ENCODE measurements at regions not wholly inside any gene's neighbourhood (a gene's known extent, or its start where the extent isn't known, plus 50 kb on each side); places are given as distances from the start of the nearest gene placed in this dataset.

GRCh38 chr11:98589967-98590366 lies 430.8 kb upstream of the CNTN5 start:
- H3K9me3 ChIP-seq: peaks cover 0 to 8% (median 0%) of the 10 kb centered on the region in 4 donors
- no peaks in the 10 kb centered on the region for H3K36me3 ChIP-seq
- no peak overlapping the region for H3K27ac ChIP-seq
- 43 to 78% methylated on average over 5 of the region's 5 CpGs for WGBS, 2 donors
- no peaks in the 10 kb centered on the region for H3K27me3 ChIP-seq
- TF ChIP-seq, protein P1, sequence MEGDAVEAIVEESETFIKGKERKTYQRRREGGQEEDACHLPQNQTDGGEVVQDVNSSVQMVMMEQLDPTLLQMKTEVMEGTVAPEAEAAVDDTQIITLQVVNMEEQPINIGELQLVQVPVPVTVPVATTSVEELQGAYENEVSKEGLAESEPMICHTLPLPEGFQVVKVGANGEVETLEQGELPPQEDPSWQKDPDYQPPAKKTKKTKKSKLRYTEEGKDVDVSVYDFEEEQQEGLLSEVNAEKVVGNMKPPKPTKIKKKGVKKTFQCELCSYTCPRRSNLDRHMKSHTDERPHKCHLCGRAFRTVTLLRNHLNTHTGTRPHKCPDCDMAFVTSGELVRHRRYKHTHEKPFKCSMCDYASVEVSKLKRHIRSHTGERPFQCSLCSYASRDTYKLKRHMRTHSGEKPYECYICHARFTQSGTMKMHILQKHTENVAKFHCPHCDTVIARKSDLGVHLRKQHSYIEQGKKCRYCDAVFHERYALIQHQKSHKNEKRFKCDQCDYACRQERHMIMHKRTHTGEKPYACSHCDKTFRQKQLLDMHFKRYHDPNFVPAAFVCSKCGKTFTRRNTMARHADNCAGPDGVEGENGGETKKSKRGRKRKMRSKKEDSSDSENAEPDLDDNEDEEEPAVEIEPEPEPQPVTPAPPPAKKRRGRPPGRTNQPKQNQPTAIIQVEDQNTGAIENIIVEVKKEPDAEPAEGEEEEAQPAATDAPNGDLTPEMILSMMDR (IDR thresholded peaks at IDR 0.05): no peak
- no peak for TF ChIP-seq POLR2AphosphoS5 (IDR thresholded peaks at IDR 0.05)
- no peak for TF ChIP-seq EP300 (IDR thresholded peaks at IDR 0.05)
- no peak for TF ChIP-seq POLR2A (IDR thresholded peaks at IDR 0.05)
- no peaks in the 10 kb centered on the region for H3K4me1 ChIP-seq
- intact Hi-C loops (cut with DNase I): no loop called here
- no peak overlapping the region for H3K4me3 ChIP-seq
- no peak for DNase-seq

- no peaks in the 10 kb centered on the region for H3K4me1 ChIP-seq
- no peak overlapping the region for H3K27ac ChIP-seq
- no peaks in the 10 kb centered on the region for H3K27me3 ChIP-seq
- no peak for DNase-seq
- H3K4me3 ChIP-seq: no peak overlapping the region
- intact Hi-C loops (cut with DNase I): no loop called here
- no peak for TF ChIP-seq POLR2AphosphoS5 (IDR thresholded peaks at IDR 0.05)
- no peak for TF ChIP-seq EP300 (IDR thresholded peaks at IDR 0.05)
- TF ChIP-seq POLR2A (IDR thresholded peaks at IDR 0.05): no peak
- TF ChIP-seq, protein P1 (IDR thresholded peaks at IDR 0.05): no peak
- no peaks in the 10 kb centered on the region for H3K36me3 ChIP-seq
- no peaks in the 10 kb centered on the region for H3K9me3 ChIP-seq
- WGBS, 2 donors: 64 to 77% methylated on average over 3 of the region's 3 CpGs
These were observed 420.6 kb upstream of the CNTN5 start for GRCh38 chr11:98600103-98600502.

DNA sequence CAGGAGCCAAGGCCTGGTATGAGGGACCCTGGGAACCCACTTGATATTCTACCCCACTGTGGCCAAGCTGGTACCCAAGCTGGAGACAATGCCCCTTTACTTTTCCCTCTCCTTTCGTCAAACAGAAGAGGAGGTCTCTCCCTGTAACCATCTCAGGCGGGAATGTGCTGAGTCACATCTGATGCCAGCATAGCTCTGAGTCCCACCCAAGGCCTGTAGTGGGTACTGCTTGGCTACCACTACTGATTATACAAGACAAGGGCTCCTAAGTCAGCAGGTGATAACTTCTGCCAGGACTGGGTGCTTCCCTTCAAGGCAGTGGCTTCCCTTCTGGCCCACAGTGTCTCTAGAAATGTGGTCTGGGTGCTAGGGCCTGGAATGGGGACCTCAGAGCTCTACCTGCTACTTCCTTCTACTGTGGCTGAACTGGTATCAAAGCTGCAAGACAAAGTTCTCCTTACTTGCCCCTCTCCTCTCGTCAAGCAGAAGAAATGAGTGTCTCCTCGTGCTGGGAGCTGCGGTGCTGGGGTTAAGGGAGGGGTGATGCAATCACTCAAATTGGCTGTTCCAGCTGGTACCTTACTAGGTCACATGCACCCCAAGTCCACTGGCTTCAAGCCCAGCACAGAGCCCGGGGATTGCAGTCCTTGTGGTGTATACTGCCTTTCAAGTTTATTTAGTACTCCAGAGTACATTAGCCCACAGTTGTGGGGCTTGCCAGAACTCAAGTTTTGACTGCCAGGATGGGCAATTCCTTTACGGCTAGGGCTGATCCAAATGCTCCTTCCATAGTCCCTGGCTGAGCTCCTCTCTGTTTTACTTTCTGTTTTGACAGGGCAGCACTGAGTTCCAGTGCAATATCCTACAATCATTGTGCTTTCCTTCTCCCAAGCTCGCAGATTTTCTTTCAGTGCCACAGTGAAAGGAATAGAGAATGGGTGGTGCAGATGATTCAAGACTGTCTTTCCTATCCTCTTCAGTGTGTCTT lies 419.7 kb upstream of the CNTN5 start:
- DNase-seq: peak; percentile 78
- Histone ChIP-seq H3K4me1 (no peaks in the 10 kb centered on the region), H3K9me3 (no peaks in the 10 kb centered on the region), H3K4me3 (no peak overlapping the region), H3K27me3 (no peaks in the 10 kb centered on the region), H3K36me3 (no peaks in the 10 kb centered on the region), H3K27ac (no peak overlapping the region)
- TF ChIP-seq EP300 (IDR thresholded peaks at IDR 0.05) (no peak), POLR2A (IDR thresholded peaks at IDR 0.05) (no peak), POLR2AphosphoS5 (IDR thresholded peaks at IDR 0.05) (no peak)
- TF ChIP-seq, protein P1 (IDR thresholded peaks at IDR 0.05): no peak
- intact Hi-C loops (cut with DNase I): no loop called here
- 77 to 81% methylated on average over 8 of the region's 8 CpGs for WGBS, 2 donors

DNA sequence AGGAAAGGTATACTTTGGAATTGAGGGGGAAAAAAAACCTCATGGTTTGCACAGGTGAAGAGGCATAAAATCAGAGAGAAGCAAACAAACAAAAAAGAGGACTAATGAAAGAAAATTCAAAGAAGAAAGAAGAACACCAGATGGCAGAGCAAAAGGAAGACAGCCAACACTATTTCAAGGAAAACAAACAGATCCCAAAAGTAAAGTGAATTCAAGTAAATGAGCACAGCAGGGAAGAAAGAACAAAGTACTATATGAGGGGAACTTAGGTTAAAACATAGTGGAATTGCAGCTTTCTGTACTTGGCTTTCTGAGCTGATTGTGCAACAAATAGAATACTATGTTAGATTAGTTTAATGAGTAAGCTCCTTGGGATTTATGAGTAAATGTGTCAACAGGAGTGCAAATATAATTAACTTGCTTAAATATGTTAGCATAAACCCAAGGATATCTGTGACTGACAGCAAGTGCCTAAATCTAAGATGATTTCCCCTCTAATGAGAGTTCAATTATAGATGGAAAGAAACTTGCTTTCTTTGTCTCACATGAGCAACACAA lies 404.6 kb upstream of the CNTN5 start:
- no peak for DNase-seq
- intact Hi-C loops (cut with DNase I): no loop called here
- H3K4me3 ChIP-seq: no peak overlapping the region
- H3K27me3 ChIP-seq: no peaks in the 10 kb centered on the region
- H3K4me1 ChIP-seq: no peaks in the 10 kb centered on the region
- H3K9me3 ChIP-seq: no peaks in the 10 kb centered on the region
- no peak for TF ChIP-seq POLR2AphosphoS5 (IDR thresholded peaks at IDR 0.05)
- TF ChIP-seq EP300 (IDR thresholded peaks at IDR 0.05): no peak
- TF ChIP-seq POLR2A (IDR thresholded peaks at IDR 0.05): no peak
- TF ChIP-seq, protein P1 (IDR thresholded peaks at IDR 0.05): no peak
- no peak overlapping the region for H3K27ac ChIP-seq
- no peaks in the 10 kb centered on the region for H3K36me3 ChIP-seq

Measured in sigmoid colon (tissue), 6 donors.